ENCODE measurements at regions not wholly inside any gene's neighbourhood (a gene's known extent, or its start where the extent isn't known, plus 50 kb on each side); places are given as distances from the start of the nearest gene placed in this dataset.

- DNase-seq: peak; percentile 72
These were observed 536.0 kb downstream of the NPHP4 start for GRCh38 chr1:5456090-5456811.

- no peak for DNase-seq
These were observed 536.6 kb downstream of the NPHP4 start for GRCh38 chr1:5455651-5456050.

GRCh38 chr1:5455056-5455455, 537.2 kb downstream of the NPHP4 start:
- DNase-seq: no peak

- no peak for DNase-seq
These were observed 538.9 kb downstream of the NPHP4 start for GRCh38 chr1:5453347-5453746.

GRCh38 chr1:5451671-5452070, 540.6 kb downstream of the NPHP4 start:
- no peak for DNase-seq

- peak; percentile 31 for DNase-seq
These were observed 543.7 kb downstream of the NPHP4 start for GRCh38 chr1:5448486-5448885.

- DNase-seq: peak; percentile 65
These were observed 544.7 kb downstream of the NPHP4 start for GRCh38 chr1:5447503-5447960.

GRCh38 chr1:5444396-5444795, 547.8 kb downstream of the NPHP4 start:
- DNase-seq: no peak

- no peak for DNase-seq
These were observed 555.4 kb downstream of the NPHP4 start for GRCh38 chr1:5436808-5437207.

GRCh38 chr1:5435414-5435813, 556.8 kb downstream of the NPHP4 start:
- no peak for DNase-seq

GRCh38 chr1:5432436-5432835, 559.8 kb downstream of the NPHP4 start:
- no peak for DNase-seq

- DNase-seq: peak; percentile 82
These were observed 561.1 kb downstream of the NPHP4 start for GRCh38 chr1:5430911-5431697.

GRCh38 chr1:5430136-5430535, 562.1 kb downstream of the NPHP4 start:
- DNase-seq: peak; percentile 4

- DNase-seq: peak; percentile 30
These were observed 563.9 kb downstream of the NPHP4 start for GRCh38 chr1:5428351-5428750.

- no peak for DNase-seq
These were observed 565.1 kb downstream of the NPHP4 start for GRCh38 chr1:5427026-5427613.

GRCh38 chr1:5424802-5425703, 567.2 kb downstream of the NPHP4 start:
- DNase-seq: peak; percentile 70

- DNase-seq: peak; percentile 73
These were observed 569.1 kb downstream of the NPHP4 start for GRCh38 chr1:5423109-5423508.

- no peak for DNase-seq
These were observed 572.7 kb downstream of the NPHP4 start for GRCh38 chr1:5419501-5419900.

- DNase-seq: no peak
These were observed 575.7 kb downstream of the NPHP4 start for GRCh38 chr1:5416518-5416917.

- peak; percentile 17 for DNase-seq
These were observed 576.6 kb downstream of the NPHP4 start for GRCh38 chr1:5415606-5416005.

- DNase-seq: no peak
These were observed 581.6 kb downstream of the NPHP4 start for GRCh38 chr1:5410652-5411051.

- DNase-seq: no peak
These were observed 583.8 kb downstream of the NPHP4 start for GRCh38 chr1:5408401-5408800.

GRCh38 chr1:5405263-5405662, 587.0 kb downstream of the NPHP4 start:
- DNase-seq: no peak
